Endometrium (tissue), 2 donors: ENCODE measurements at regions not wholly inside any gene's neighbourhood (a gene's known extent, or its start where the extent isn't known, plus 50 kb on each side); places are given as distances from the start of the nearest gene placed in this dataset.

ENCODE experiments used
- FAIRE-seq: peaks from 2 replicates; lab custom pipeline; 2012; peaks lifted over from hg19 to GRCh38; lab: Jason Lieb, UNC
- donor health status: control.
- donor health status: control.

DNA sequence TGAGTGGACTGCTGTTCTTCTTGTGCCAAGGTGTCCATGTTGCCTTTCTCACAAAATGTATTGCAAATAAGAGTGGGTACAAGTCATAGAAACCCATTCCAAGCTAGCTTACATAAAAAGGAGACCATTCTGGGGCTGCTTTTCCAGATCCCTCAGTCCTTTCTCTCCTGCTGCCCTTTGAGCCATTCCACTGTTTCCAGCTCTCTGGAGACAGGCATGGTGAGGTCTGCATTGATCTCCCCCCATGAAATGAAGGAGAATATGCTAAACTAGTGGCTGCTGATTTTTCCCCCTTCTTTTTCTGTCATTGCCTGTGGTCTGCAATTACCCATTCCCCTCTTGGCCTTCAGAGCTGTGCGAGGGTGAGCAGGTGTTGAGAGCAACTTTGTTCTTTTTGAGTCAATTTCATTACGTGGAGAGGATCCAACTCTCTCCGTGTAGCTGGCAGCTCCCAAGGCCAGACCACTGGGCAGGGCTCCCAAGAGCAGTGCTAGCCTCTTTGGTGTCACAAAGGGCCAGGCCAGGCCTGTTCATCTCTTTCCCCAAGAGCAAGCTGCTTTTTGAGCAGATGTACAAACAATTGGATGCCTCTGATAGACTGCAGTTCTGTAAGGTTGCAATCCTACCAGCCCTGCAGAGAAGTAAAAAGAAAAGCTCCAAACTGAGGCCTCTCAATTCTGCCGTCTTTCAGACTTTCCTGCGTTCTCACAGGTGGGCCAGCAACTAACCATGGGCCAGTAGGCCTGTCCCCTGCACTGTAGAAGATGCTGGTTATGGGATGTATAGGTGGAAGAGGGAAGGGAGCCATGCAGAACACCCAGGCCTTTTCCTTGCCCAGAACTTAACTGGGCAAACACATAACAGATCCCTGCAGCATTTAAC lies 96.1 kb upstream of the ARMC2 start:
- no peak for FAIRE-seq

DNA sequence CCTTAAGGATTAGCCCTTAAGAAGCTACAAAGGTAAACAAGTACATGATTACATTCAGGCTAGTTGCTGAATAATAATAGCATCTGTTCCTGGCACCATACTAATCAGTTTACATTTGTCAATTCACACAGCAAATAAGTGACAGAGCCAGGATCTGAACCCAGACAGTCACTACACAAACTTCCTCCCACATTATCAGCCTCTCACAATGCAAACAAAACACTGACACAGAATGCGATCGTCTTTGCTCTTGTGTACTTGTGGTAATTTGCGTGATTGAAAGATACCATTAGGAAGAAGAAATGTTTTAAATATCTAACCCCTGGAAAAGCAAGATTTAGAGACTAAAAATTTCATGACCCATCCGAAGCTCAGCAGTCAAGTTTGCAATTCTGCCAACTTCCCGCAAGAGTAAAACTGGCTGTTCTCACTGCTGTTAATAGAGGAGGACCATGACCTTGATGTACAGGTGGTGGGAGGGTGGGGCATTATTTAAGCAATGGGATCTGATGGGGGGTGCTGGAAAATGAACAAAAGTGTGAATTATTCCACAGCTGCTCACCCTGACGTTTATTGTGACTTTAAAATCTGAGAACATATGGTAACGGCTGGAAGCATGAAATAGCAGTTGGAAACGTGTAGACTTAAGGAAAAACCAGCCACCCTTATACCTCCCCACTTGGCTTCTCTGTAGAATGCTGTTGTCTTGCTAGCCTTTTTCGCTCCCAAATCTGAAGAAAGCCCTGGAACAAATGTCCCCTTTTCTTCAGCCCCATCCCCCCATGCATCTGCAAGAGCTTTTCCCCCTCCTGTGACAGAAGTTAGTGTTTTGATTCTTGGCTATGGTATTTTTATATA lies 95.3 kb upstream of the ARMC2 start:
- no peak for FAIRE-seq

DNA sequence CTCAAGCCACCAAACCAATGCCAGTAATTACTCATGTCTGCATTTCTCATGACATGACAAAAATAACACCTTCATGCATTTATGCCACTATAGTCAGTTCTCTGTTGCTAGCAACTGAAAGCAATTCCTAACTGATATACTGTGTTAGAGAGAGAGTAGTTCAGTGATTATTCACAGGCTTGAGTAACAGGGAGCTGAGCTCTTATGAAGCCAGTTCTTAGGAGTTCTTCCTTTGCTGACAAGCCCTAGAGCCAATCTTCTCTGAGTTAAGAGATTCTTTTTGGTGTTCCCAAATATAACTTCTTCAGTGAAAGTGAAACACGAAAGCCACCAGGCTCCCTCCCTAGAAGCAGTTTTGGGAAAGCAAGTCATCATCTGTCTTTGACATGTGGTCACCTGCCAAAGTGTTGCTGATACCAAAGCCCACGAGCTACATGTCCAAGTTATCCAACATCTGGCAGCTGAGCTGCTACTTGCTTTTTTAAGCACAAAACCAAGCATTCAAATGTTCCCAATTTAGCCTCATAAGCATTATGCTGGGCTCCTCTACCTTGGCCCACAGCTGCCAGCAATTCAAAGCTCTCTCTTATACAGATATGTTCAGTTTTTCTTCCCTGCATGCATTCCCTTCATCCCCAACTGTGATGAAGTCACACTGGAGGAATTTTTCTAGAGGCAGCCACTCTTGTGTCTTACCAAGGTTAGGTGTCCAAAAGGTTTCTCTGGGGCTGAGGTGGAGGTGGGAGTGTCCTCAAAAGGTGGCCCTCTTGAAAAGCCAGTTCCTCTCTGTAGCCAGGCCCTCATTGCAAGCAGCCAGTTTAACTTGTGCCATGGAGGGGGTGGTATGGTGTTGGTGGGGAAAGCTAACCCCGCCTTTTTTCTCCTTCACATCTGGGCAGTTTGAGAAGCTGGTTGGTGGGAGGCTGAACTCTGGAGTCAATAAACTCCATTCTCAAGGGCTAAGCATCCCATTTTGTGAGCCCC lies 92.7 kb upstream of the ARMC2 start:
- FAIRE-seq, result no peak

DNA sequence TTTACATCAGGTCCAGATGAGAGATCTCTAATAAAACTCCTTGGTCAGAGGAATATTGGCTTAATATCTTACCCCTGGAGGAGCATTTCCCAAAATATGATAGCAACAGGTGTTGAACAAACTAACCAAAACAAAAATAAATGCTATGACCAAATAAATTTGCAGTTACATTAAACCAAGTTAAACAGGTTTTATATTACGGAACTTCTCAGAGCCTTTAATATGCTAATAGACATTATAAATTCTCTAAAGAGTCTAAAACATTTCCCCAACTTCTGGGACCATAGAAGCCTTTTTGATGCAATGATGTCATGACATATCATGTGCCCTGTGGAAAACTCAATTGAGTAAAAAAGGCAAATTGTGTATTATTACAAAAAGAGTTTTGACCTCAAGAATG lies 90.9 kb upstream of the ARMC2 start:
- no peak for FAIRE-seq

DNA sequence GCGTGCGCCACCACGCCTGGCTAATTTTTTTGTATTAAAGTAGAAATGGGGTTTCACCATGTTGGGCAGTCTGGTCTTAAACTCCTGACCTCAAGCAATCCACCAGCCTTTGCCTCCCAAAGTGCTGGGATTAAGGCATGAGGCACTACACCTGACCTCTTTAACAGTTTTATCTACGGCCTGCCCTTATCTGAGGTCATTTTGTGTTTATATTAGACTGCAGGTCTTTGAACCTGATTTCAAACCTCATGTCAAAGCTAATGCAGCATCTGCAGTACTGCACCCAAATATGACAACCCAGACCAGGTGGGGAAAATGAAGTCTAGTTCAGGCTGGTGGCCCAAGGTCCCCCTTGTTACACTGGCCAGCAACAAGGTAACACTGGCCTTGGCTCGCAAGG lies 89.3 kb upstream of the ARMC2 start:
- no peak for FAIRE-seq

DNA sequence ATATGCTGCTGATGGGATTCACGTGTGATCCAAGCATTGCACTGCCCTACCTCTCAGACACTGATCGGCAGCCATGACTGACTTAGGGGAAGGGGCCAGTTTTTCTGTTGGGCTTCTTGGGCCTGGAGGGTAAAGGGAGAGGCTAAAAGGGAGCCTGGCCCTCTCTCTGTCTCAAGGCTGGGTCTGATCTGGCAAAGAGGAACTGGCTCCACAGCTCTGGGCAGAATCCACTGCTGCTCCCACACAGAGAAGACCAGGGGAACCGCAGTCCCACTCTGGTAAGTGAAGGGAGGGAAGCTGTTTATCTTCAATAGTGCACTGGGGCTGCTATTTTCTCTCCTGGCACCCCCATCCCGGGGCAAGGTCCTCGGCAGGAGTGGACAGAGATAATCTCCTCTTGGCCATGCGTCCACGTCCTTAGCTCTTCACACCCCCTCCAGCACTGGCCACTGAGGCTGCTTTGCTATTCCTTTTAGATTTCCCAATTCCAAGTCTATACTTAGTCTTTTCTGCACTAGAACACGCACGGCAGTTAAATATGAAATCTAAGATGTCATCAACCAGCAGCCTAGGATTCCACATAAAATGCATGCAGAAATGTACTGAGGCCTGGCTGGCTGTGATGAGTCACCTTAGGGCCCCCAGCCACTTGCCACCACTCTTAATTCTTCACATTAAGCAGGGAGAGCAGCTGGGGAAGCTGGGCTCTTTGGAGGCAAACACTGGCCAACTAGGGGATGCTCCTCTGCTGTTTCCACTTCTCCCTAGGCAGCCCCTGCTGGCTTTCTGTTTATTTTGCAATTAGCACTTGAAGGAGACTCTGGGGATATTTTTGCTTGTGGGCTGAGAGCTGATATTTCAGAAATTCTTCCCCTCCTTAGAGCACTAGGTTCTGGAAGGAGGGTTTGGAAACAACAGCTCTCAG lies 87.8 kb upstream of the ARMC2 start:
- no peak for FAIRE-seq

DNA sequence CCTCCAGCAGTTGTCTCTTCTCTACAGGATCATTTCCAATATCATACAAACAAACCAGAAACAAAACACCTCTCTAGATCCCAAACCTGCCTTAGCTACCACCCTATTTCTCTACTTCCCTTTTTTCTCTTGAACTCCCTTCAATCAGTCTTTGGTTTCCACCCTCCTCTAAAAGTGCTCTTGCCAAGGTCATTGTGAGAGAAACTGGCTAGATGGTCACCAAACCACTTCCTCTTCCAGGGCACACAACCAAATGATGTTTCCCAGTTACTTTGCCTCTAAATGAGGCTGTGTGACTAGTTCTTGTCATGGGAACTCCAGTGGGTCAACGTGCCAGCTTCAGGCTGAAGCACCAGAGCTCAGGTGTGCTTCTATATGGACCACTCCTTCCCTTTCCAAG lies 85.8 kb upstream of the ARMC2 start:
- no peak for FAIRE-seq

DNA sequence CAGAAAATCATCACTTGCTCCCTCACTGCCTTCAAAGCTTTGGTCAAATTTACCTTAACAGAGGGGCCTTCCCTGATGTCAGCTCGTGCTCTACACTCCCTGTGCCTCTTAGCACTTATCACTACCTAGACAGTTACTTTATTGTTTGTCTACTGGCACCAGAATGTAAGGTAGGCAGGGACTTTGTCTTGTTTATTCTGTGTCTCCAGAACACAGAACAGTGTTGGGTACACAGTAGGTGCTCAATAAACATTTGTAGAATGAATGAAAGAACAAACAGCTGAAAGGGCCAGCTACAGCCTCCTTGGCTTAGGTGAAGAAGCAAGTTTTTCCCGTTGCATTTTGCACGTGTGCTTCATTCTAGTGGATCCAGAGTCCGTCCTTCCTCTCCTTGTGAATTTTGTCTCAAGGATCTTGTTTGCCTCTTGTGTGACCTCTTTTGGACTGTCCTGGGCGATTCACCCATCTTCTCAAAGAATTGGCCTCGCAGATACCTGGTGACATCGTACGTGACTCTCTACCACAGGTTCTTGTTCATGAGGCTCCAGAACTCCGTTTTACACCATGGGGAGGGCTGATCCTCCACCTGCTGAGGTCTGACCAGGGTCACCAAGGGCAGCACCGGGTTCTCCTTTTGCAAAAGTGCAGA lies 84.2 kb upstream of the ARMC2 start:
- no peak for FAIRE-seq

DNA sequence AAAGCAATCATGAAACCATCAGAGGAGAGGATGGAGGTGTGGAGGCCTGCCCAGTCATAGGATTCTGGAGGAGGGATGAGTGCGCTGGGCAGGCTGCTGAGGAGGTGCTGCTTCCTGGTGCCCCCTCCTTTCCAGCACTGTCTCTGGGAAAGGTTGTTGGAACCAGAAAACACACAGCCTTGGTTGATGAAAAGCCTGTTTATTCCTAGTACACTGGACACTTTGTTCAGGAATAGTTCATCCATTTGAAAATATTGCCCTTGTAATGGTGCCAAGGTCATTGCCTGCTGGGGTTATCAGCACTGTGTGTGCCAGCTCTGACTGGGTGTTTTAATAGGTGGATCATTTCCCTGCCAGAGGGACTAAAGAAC lies 83.7 kb upstream of the ARMC2 start:
- no peak for FAIRE-seq

DNA sequence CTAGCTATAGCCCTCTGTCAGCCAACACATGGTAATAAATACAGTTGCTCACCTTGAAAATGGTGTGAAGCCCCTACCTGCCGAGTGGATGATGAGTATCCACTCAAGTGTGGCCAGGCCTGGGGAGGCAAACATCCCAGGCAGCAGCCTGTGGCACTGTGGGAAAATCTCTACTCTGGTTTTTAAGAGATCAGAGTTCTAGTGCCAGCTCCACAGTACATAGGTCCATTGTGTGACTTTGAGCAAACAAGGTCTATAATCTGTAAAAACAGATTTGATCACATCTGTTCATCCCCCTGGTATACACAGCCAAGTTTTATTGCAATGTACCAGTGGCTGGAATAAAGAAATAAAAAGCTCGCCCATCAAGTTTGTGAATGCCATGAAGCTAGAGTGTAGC lies 82.7 kb upstream of the ARMC2 start:
- no peak for FAIRE-seq

DNA sequence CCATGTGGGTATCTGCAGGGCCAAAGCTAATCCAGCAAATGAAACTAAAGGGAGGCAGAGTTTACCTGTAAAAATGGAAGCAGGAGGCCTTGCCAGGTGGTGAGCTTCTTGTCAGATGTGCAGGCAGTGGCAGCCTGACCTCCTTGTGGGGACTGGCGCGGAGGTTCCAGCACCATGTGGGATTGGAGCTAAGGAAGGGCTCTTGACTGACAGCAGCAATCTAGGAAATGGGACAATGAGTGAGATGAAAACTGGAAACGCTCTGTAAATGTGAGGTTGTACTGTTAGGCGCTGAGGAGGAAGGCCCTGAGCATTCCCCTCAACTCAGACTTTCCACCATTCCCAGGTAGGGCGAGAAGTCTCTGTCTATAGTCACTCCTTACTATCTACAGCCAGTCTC lies 81.8 kb upstream of the ARMC2 start:
- FAIRE-seq, result no peak

DNA sequence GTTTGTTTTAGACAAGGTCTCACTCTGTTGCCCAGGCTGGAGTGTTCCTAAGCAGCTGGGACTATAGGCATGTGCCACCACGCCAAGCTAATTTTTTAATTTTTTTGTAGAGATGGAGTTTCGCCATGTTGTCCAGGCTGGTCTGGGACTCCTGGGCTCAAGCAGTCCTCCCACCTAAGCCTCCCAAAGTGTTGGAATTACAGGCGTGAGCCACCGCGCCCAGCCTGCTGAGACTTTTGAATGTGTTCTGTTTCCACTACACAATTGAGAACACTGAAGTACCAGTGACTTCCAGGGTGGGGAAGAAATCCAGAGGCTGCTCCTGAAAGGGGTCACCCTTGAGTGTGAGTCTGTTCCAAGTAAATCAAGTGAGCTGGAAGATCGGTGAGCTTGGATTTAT lies 81.3 kb upstream of the ARMC2 start:
- no peak for FAIRE-seq

DNA sequence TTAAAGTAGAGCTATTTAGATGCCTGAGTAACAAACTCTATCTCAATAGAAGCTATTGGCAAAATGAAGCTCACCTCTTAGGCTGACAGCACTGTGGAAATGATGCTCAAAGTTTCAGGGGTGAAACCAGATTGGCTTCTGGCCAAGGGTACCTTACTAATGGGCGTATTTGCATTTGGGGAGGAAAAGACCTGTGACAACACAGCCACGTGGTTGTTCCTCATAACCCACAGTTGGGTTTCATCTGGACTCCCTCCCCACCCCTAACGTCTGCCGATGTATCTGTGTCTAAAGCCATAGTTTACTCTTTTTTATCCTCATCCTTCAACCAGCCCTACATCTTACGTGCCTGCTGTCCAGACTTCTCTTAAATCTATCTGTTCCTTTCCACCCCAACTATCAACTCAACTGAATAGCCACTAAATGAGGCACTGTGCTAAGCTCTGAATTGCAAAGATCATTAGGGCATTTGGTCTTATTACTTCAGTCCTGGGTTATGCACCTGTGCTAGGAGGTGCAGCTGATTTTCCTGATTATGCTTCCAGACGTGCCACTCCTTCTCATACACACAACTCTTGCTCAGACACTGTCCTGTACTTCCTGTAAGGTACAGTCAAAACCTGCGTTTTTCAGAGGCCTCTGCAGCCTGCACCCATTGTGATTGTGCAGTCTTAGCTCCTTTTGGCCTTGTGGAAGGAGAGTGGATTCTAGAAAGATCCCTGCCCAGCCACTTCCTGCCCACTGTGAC lies 80.6 kb upstream of the ARMC2 start:
- no peak for FAIRE-seq

DNA sequence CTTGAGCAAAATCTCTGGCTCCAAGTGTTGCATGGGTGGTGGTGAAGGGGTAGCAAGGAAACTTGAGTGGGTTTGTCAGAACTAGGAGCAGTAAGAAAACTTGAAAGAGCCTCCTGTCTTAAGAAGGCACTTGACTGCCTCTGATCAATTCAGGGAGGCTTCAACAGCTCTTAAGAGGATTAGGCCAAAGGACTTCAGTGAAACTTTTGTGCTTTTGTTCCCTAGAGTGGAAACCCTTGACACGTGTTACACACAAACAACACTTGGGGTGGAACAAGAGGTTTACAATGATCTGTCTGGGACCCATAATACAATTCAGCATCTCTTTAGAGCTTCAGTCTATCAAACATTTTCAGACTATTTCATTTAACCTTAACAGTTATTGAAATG lies 80.1 kb upstream of the ARMC2 start:
- no peak for FAIRE-seq

DNA sequence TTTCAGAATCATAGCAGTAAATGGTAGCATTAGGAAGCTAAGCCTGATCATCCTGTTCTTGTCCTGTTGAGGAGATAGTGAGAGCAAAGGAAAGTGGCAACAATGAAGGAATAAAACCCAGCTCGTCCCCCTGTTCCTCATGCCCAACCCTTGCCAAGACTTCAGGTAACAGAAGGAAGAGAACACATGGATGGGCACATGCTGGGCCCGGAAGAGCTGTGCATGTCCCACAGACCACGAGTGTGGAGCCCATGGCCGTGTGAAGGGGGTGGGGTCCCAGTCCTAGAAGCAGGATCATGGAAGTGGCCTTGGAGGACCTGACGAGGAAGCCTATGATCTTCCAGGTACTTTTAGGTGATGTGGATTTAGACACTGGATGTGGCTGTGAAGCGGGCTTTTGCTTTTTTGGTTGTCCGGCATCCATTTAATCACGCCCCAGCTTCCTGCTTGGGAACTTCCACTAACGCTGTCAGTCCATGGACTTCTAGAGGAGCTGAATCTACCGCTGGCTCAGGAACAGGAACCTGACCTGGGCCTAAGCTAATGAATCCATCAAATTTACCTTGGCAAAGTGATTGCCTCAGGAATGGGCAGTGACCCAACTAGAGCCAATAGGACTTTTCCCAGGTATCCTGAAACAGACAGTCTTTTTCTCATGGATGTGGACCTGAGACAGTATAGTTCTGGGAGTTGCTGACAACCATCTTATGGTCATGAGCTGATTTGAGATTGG lies 79.3 kb upstream of the ARMC2 start:
- no peak for FAIRE-seq

DNA sequence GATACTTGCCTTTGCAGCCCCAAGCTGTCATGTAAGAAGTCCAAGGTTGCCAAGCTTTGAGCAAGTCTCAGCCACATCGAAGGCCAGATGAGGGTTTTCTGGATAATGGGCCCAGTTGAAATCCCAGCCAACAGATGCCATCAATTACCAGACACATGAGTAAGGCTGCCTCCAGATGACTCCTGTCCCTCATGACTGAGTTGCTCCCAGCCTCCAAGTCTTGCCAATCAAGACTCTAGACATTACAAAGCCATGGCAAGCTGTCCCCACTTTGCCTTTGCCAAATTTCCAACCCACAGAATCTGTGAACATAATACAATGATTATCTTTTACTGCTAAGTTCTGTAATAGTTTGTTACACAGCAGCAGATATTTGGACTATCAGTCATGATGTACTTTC lies 76.8 kb upstream of the ARMC2 start:
- no peak for FAIRE-seq

DNA sequence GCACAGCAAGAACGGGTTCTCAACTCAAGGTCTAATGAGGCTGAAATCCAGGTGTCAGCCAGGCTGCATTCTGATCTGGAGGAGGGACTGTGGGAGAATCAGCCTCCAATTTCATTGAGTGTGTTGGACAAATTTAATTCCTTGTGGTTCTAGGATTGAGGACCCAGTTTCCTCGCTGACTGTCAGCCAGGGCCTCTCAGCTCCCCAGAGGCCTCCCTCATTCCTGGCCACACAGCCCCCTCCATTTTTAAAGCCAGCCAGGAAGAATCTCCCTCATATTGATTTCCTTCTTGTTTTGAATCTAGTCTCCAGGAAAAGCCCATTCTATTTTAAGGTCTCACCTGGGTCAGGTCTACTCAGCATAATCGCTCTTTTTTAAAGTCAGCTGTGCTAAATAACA lies 73.7 kb upstream of the ARMC2 start:
- FAIRE-seq, result no peak

DNA sequence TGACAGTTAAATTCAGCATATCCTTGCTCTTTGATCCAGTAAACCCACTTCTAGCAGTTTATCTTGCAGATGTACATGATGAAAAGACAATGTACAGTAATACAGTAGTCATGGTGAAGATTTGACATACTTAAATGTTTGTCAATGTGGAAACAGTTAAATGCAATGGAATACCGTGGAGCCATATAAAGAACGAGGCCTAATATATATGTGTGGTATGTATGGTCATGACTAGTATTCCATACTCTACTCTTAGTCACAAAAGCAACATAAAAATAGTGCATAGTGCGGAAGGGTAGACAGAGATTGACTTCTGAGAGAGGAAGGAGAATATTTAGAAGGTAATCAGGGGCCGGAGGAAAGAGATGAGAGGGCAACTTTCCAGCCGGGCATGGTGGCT lies 70.7 kb upstream of the ARMC2 start:
- FAIRE-seq, result no peak
